A549 (cell line): ENCODE measurements at regions not wholly inside any gene's neighbourhood (a gene's known extent, or its start where the extent isn't known, plus 50 kb on each side); places are given as distances from the start of the nearest gene placed in this dataset.

Experiments
- KDM1A ChIP-seq: fragments of 200-600 bp; sonication (generic); IDR thresholded peaks from 2 replicates; pipeline ENCODE4 v1.6.1; 2016; ENCODE audit warnings: low read depth, mild to moderate bottlenecking
- RFX5 ChIP-seq: fragments of 450-650 bp; IDR thresholded peaks from 2 replicates; pipeline ENCODE4 v1.7.1; 2014; ENCODE audit warnings: antibody characterized with exemption, mild to moderate bottlenecking, moderate library complexity
- TF ChIP-seq, protein P1 (sequence below): fragments of 450-650 bp; IDR thresholded peaks from 2 replicates; pipeline ENCODE4 v1.6.1; 2014; ENCODE audit warnings: antibody characterized with exemption

DNA sequence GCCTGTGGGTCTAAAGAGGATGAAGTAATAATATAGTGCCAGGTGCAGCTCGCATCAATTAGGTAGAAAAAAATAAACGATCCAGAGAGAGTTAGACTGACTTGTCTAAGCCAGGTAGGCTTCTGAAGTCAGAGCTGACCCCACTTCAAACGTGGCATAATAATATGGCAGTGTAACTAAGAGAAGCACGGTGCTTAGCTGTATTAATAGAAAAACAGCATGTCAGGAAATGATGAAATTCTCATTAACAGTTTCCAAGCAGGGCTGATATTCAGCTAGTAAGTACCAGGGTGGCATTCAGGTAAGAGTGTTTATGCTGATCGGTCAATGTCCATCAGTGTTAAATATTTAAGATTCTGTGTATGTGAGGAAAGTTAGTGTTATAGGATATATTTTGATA, 145.8 kb upstream of the SAMSN1 start:
- TF ChIP-seq KDM1A (no peak), RFX5 (no peak)
- TF ChIP-seq, protein P1, sequence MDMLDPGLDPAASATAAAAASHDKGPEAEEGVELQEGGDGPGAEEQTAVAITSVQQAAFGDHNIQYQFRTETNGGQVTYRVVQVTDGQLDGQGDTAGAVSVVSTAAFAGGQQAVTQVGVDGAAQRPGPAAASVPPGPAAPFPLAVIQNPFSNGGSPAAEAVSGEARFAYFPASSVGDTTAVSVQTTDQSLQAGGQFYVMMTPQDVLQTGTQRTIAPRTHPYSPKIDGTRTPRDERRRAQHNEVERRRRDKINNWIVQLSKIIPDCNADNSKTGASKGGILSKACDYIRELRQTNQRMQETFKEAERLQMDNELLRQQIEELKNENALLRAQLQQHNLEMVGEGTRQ, result no peak
